Panc1 (cell line): ENCODE measurements at regions not wholly inside any gene's neighbourhood (a gene's known extent, or its start where the extent isn't known, plus 50 kb on each side); places are given as distances from the start of the nearest gene placed in this dataset.

ENCODE experiments used
- ATAC-seq: fragments of 200-7000 bp; cut with Tn5 transposase; 2 replicates; pipeline ENCODE4 v1.9.1; 2020; ENCODE audit warnings: mild to moderate bottlenecking, moderate library complexity
- BruUV-seq: library from RNA; stranded (reverse); fragments of 400-500 nt; replicated peaks from 2 replicates; lab custom pipeline; 2021; lab: Mats Ljungman, UMichigan
- CTCF ChIA-PET: fragments of 300-600 bp; sonication (Branson Sonifier 250); formaldehyde crosslinking; loops from one replicate; lab custom pipeline; 2022; ENCODE audit warnings: antibody characterized with exemption; lab: Charles Lee
- POLR2A ChIA-PET: fragments of 300-600 bp; sonication (Branson Sonifier 250); formaldehyde crosslinking; loops from one replicate; lab custom pipeline; 2022; ENCODE audit warnings: antibody characterized with exemption; lab: Charles Lee
- DNase-seq: peaks from one replicate; pipeline ENCODE4 v3.0.0-alpha.2; 2010; ENCODE audit warnings: low read depth, low spot score
- H3K27ac ChIP-seq: 2 replicates; pipeline ENCODE4 v1.5.1; 2011; ENCODE audit warnings: mild to moderate bottlenecking, low read length, inconsistent platforms
- H3K27me3 ChIP-seq: fragments of 200-500 bp; sonication (Bioruptor generic); 2 replicates; pipeline ENCODE4 v1.6.0; 2014; ENCODE audit warnings: low read length, inconsistent platforms; ENCODE audit not compliant: control insufficient read depth, insufficient read depth
- H3K36me3 ChIP-seq: fragments of 200-500 bp; sonication (Bioruptor generic); 2 replicates; pipeline ENCODE4 v1.5.1; 2014; ENCODE audit warnings: inconsistent platforms, mild to moderate bottlenecking, low read length, moderate library complexity; ENCODE audit not compliant: control insufficient read depth, insufficient read depth
- H3K4me1 ChIP-seq: 2 replicates; pipeline ENCODE4 v1.5.1; 2011; ENCODE audit warnings: inconsistent platforms, mild to moderate bottlenecking, low read length, moderate library complexity; ENCODE audit not compliant: control insufficient read depth, insufficient read depth
- H3K4me3 ChIP-seq, 2 experiments: 2 replicates each; pipeline ENCODE4 v1.5.1; 2011 to 2012; ENCODE audit warnings: low read depth in 2 of 2, low read length in 2 of 2, mild to moderate bottlenecking in 2 of 2, inconsistent platforms in 1 of 2, moderate library complexity in 1 of 2
- H3K9me3 ChIP-seq: fragments of 200-500 bp; sonication (Bioruptor generic); 2 replicates; pipeline ENCODE4 v1.5.1; 2014; ENCODE audit warnings: low read depth, mild to moderate bottlenecking, inconsistent platforms, low read length, moderate library complexity; ENCODE audit not compliant: control insufficient read depth, insufficient read depth
- CTCF ChIP-seq: fragments of 450-650 bp; IDR thresholded peaks from 2 replicates; pipeline ENCODE4 v1.5.1; 2017; ENCODE audit warnings: mild to moderate bottlenecking
- POLR2AphosphoS5 ChIP-seq: IDR thresholded peaks from 2 replicates; pipeline ENCODE4 v1.6.1; 2012; ENCODE audit warnings: mild to moderate bottlenecking, low read depth, low read length, moderate library complexity
- REST ChIP-seq, 2 experiments: IDR thresholded peaks; 2 replicates each; pipeline ENCODE4 v1.6.1; 2011 to 2012; ENCODE audit warnings: low read depth in 2 of 2, control low read depth in 1 of 2, low read length in 1 of 2, mild to moderate bottlenecking in 1 of 2, moderate library complexity in 1 of 2; ENCODE audit not compliant: insufficient read depth in 1 of 2
- SIN3A ChIP-seq: IDR thresholded peaks from 2 replicates; pipeline ENCODE4 v1.6.1; 2012; ENCODE audit warnings: low read depth, mild to moderate bottlenecking, low read length, moderate library complexity, borderline replicate concordance; ENCODE audit not compliant: insufficient read depth
- TCF7L2 ChIP-seq: IDR thresholded peaks from 2 replicates; pipeline ENCODE4 v1.6.1; 2011; ENCODE audit warnings: mild to moderate bottlenecking, low read depth, low read length, inconsistent platforms
- in situ Hi-C: cut with HindIII; loops from 2 replicates; pipeline ENCODE4 v1.10.0; 2016; ENCODE audit warnings: low sequenced_read_pairs, low pct_unique_long_range_greater_than_20kb
- intact Hi-C: fragments of 100-400 bp; cut with micrococcal nuclease; formaldehyde crosslinking; loops from one replicate; pipeline ENCODE4 v1.10.0; 2022; ENCODE audit not compliant: unreplicated experiment

- TF ChIP-seq POLR2AphosphoS5 (no peak), CTCF (no peak), SIN3A (no peak), TCF7L2 (no peak), REST (IDR thresholded peaks at IDR 0.05; ENCODE audit: insufficient read depth in 1 of 2, low read depth in 2 of 2, low read length in 1 of 2) (no peak)
- in situ Hi-C loops = no loop called here
- H3K4me1 ChIP-seq = no peaks in the 10 kb centered on the region
- H3K36me3 ChIP-seq = no peaks in the 10 kb centered on the region
- H3K4me3 ChIP-seq = no peak overlapping the region
- no peaks in the 10 kb centered on the region for H3K9me3 ChIP-seq
- intact Hi-C loops = no loop called here
- no peak overlapping the region for H3K27ac ChIP-seq
- ATAC-seq (no peak), DNase-seq (no peak)
- ChIA-PET POLR2A (no interaction called here), CTCF (no interaction called here)
- H3K27me3 ChIP-seq = no peaks in the 10 kb centered on the region
- no TSS peak for BruUV-seq
These were observed 82.6 kb upstream of the SLC8A1 start for GRCh38 chr2:40534528-40534927.

DNA sequence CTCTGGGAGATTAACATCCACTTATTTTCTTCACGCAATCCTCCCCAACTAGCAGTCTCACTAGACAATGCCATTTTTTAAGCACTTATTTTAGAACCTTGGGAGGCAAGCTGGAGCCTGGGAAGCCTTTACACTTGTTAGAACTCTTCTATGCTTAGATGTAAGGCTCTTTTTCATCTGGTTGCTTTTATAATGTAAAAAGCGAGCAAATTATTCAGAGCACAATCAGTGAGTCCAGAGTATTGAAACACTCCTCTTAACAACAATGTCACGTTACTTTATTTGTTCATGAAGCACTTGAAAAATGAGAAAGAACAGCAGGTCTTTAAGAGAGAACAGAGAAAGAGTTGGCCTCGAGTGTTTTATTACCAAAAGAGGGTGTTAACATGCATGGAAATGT is 84.1 kb upstream of the SLC8A1 start:
- no peak for ATAC-seq
- no peak for TF ChIP-seq REST (IDR thresholded peaks at IDR 0.05; ENCODE audit: insufficient read depth in 1 of 2, low read depth in 2 of 2, low read length in 1 of 2)
- no peak for TF ChIP-seq TCF7L2
- no peak for TF ChIP-seq CTCF
- no peak for TF ChIP-seq SIN3A
- no peak for TF ChIP-seq POLR2AphosphoS5
- intact Hi-C loops = no loop called here
- BruUV-seq = no TSS peak
- in situ Hi-C loops = no loop called here
- ChIA-PET CTCF (no interaction called here), POLR2A (no interaction called here)
- no peaks in the 10 kb centered on the region for H3K36me3 ChIP-seq
- H3K4me1 ChIP-seq = no peaks in the 10 kb centered on the region
- H3K4me3 ChIP-seq = no peak overlapping the region
- no peak for DNase-seq
- H3K27me3 ChIP-seq = no peaks in the 10 kb centered on the region; the same call in 1 of the 2 replicates
- no peaks in the 10 kb centered on the region for H3K9me3 ChIP-seq
- H3K27ac ChIP-seq = no peak overlapping the region
